Central memory CD8-positive, alpha-beta T cell (primary cell): ENCODE measurements at regions not wholly inside any gene's neighbourhood (a gene's known extent, or its start where the extent isn't known, plus 50 kb on each side); places are given as distances from the start of the nearest gene placed in this dataset.

ENCODE experiments used
- ATAC-seq: fragments of 150-1000 bp; cut with Tn5 transposase; replicated peaks from 2 replicates; pipeline ENCODE4 v1.10.0; 2022; ENCODE audit warnings: mild to moderate bottlenecking, moderate FRiP score, moderate number of reproducible peaks; ENCODE audit not compliant: poor library complexity, severe bottlenecking; ENCODE audit errors: extremely low read depth
- DNase-seq, 2 donors: peaks; one replicate each; pipeline ENCODE4 v3.0.0; 2021; ENCODE audit warnings: low spot score in 2 of 2
- H3K27ac Mint-ChIP-seq: one replicate; pipeline ENCODE4 v1.8.0; 2022; ENCODE audit warnings: low read depth, mild to moderate bottlenecking, moderate library complexity, mixed read lengths
- H3K27me3 Mint-ChIP-seq: one replicate; pipeline ENCODE4 v1.8.0; 2022; ENCODE audit warnings: mixed read lengths
- H3K36me3 Mint-ChIP-seq: one replicate; pipeline ENCODE4 v1.8.0; 2022; ENCODE audit warnings: mild to moderate bottlenecking, moderate library complexity, mixed read lengths; ENCODE audit not compliant: insufficient read depth
- H3K4me1 Mint-ChIP-seq: one replicate; pipeline ENCODE4 v1.8.0; 2022; ENCODE audit warnings: mixed read lengths
- H3K4me3 Mint-ChIP-seq: one replicate; pipeline ENCODE4 v1.8.0; 2022; ENCODE audit warnings: mild to moderate bottlenecking, moderate library complexity, mixed read lengths
- H3K9me3 Mint-ChIP-seq: one replicate; pipeline ENCODE4 v1.8.0; 2022; ENCODE audit warnings: mixed read lengths

GRCh38 chrX:55169782-55170181, 50.4 kb upstream of the PAGE5 start:
- Mint-ChIP-seq H3K4me1 (no peaks in the 10 kb centered on the region), H3K9me3 (no peaks in the 10 kb centered on the region), H3K36me3 (no peaks in the 10 kb centered on the region), H3K4me3 (no peak overlapping the region), H3K27ac (no peak overlapping the region), H3K27me3 (no peaks in the 10 kb centered on the region)
- ATAC-seq (no peak), DNase-seq (no peak)
